Inferior parietal cortex (tissue), 1 donor: ENCODE measurements at regions not wholly inside any gene's neighbourhood (a gene's known extent, or its start where the extent isn't known, plus 50 kb on each side); places are given as distances from the start of the nearest gene placed in this dataset.

Experiments
- DNase-seq: peaks from one replicate; pipeline ENCODE4 v3.0.0-alpha.2; 2016; ENCODE audit errors: extremely low spot score

GRCh38 chr9:79806086-79806485, 234.3 kb downstream of the TLE4 start:
- DNase-seq = no peak

- no peak for DNase-seq
These were observed 229.7 kb downstream of the TLE4 start for GRCh38 chr9:79801459-79801858.

- no peak for DNase-seq
These were observed 228.8 kb downstream of the TLE4 start for GRCh38 chr9:79800578-79800977.

- DNase-seq = no peak
These were observed 228.0 kb downstream of the TLE4 start for GRCh38 chr9:79799691-79800335.

- DNase-seq = no peak
These were observed 226.7 kb downstream of the TLE4 start for GRCh38 chr9:79798450-79798849.

- DNase-seq = no peak
These were observed 224.6 kb downstream of the TLE4 start for GRCh38 chr9:79796411-79796810.

GRCh38 chr9:79788662-79789061, 216.9 kb downstream of the TLE4 start:
- DNase-seq = no peak

GRCh38 chr9:79781263-79781662, 209.5 kb downstream of the TLE4 start:
- no peak for DNase-seq

GRCh38 chr9:79780559-79780958, 208.8 kb downstream of the TLE4 start:
- DNase-seq = no peak

GRCh38 chr9:79779901-79780300, 208.1 kb downstream of the TLE4 start:
- DNase-seq = no peak

- DNase-seq = no peak
These were observed 206.8 kb downstream of the TLE4 start for GRCh38 chr9:79778581-79778980.

GRCh38 chr9:79776581-79776980, 204.8 kb downstream of the TLE4 start:
- DNase-seq = no peak
